Psoas muscle (tissue), 7 donors: ENCODE measurements at regions not wholly inside any gene's neighbourhood (a gene's known extent, or its start where the extent isn't known, plus 50 kb on each side); places are given as distances from the start of the nearest gene placed in this dataset.

Experiments
- ATAC-seq, 4 donors: fragments of 200-7000 bp; cut with Tn5 transposase; one replicate each; pipeline ENCODE4 v1.9.1; 2020; ENCODE audit warnings: moderate library complexity in 3 of 4, mild to moderate bottlenecking in 2 of 4
- DNase-seq, 2 donors: peaks; one replicate each; pipeline ENCODE4 v3.0.0-alpha.2; 2020
- H3K27ac ChIP-seq: fragments of 200-600 bp; one replicate; pipeline ENCODE4 v1.8.0; 2022
- H3K27me3 ChIP-seq, 3 donors: fragments of 200-600 bp in 1 of 3; one replicate each; pipeline versions ENCODE4 v1.6.1 to v1.8.0; 2013 to 2022; ENCODE audit warnings: low read length in 2 of 3, mild to moderate bottlenecking in 2 of 3, moderate library complexity in 1 of 3; ENCODE audit not compliant: insufficient read depth in 3 of 3
- H3K36me3 ChIP-seq, 2 donors: fragments of 200-600 bp in 1 of 2; one replicate each; pipeline versions ENCODE4 v1.6.1 to v1.8.0; 2013 to 2022; ENCODE audit warnings: low read depth in 1 of 2, mild to moderate bottlenecking in 1 of 2, moderate library complexity in 1 of 2; ENCODE audit not compliant: insufficient read depth in 1 of 2
- H3K4me1 ChIP-seq: fragments of 200-600 bp; one replicate; pipeline ENCODE4 v1.8.0; 2022
- H3K4me3 ChIP-seq: fragments of 200-600 bp; one replicate; pipeline ENCODE4 v1.8.0; 2022; ENCODE audit warnings: mild to moderate bottlenecking
- H3K9me3 ChIP-seq: fragments of 200-600 bp; one replicate; pipeline ENCODE4 v1.8.0; 2022
- CTCF ChIP-seq: fragments of 200-600 bp; IDR thresholded peaks from one replicate; pipeline ENCODE4 v1.8.0; 2022; ENCODE audit warnings: antibody characterized with exemption
- WGBS, 3 donors: extraction: QIAGEN DNeasy Blood & Tissue Kit; methylation state at CpG; one replicate each; pipeline versions ENCODE4 v1.1.6 to v1.1.7; 2013; 5-methylcytosine and 5-hydroxymethylcytosine counted together
- intact Hi-C, 2 donors: fragments of 100-400 bp; cut with DNase I; formaldehyde crosslinking; loops; one replicate each; pipeline versions ENCODE4 v1.11.0 to v1.14.2; 2022
- donor health status: healthy with polysubstance abuse.
- donor health status: DM: no; HTN: no; CAD: no; lungs with moderate emphysema.
- donor health status: Bipolar disorder and iron deficiency.
- donor health status: healthy.
- donor health status: DM: yes; HTN: yes; CAD: no.
- donor health status: DM: no; HTN: no; CAD: no.
- donor health status: DM: yes; HTN: yes; CAD: no.

- Histone ChIP-seq H3K27me3 (no peaks in the 10 kb centered on the region), H3K9me3 (no peaks in the 10 kb centered on the region), H3K4me1 (no peaks in the 10 kb centered on the region), H3K4me3 (no peak overlapping the region), H3K36me3 (no peaks in the 10 kb centered on the region), H3K27ac (no peak overlapping the region)
- TF ChIP-seq CTCF: no peak
- DNase-seq (no peak), ATAC-seq (no peak)
- intact Hi-C loops: loop anchor here (5.0 to 10.0 kb wide), 2 partner anchors 306 to 649 kb away; no protein-coding TSS in a partner anchor
- 92 to 95% (median 93%) methylated on average over 5 of the region's 5 CpGs for WGBS, 3 donors
These were observed 658.3 kb upstream of the PITX2 start for GRCh38 chr4:111281219-111281618.

GRCh38 chr4:111282035-111282434 lies 659.2 kb upstream of the PITX2 start:
- no peak for TF ChIP-seq CTCF
- no peaks in the 10 kb centered on the region for H3K4me1 ChIP-seq
- intact Hi-C loops: loop anchor here (5.0 to 10.0 kb wide), 2 partner anchors 307 to 650 kb away; no protein-coding TSS in a partner anchor
- no peak overlapping the region for H3K4me3 ChIP-seq
- DNase-seq: no peak
- no peaks in the 10 kb centered on the region for H3K27me3 ChIP-seq
- no peak for ATAC-seq
- no peak overlapping the region for H3K27ac ChIP-seq
- H3K36me3 ChIP-seq: no peaks in the 10 kb centered on the region
- no peaks in the 10 kb centered on the region for H3K9me3 ChIP-seq
- 87 to 100% (median 94%) methylated on average over 1 of the region's 1 CpG for WGBS, 3 donors

GRCh38 chr4:111283066-111283677 lies 660.3 kb upstream of the PITX2 start:
- Histone ChIP-seq H3K9me3 (no peaks in the 10 kb centered on the region), H3K27ac (no peak overlapping the region), H3K4me1 (no peaks in the 10 kb centered on the region), H3K36me3 (no peaks in the 10 kb centered on the region), H3K27me3 (no peaks in the 10 kb centered on the region), H3K4me3 (no peak overlapping the region)
- DNase-seq (peak; percentile 47 to 69), ATAC-seq (peak; percentile 39 to 72 (median 55))
- TF ChIP-seq CTCF: peak; percentile 84
- intact Hi-C loops: loop anchor here (5.0 to 10.0 kb wide), 2 partner anchors 308 to 651 kb away; no protein-coding TSS in a partner anchor
- 38 to 40% (median 40%) methylated on average over 7 of the region's 7 CpGs for WGBS, 3 donors

GRCh38 chr4:111296466-111296865 lies 673.6 kb upstream of the PITX2 start:
- Histone ChIP-seq H3K4me1 (no peaks in the 10 kb centered on the region), H3K36me3 (no peaks in the 10 kb centered on the region), H3K4me3 (no peak overlapping the region), H3K27me3 (no peaks in the 10 kb centered on the region), H3K9me3 (no peaks in the 10 kb centered on the region), H3K27ac (no peak overlapping the region)
- WGBS, 3 donors: 88 to 96% (median 89%) methylated on average over 1 of the region's 1 CpG
- ATAC-seq: no peak
- intact Hi-C loops: no loop called here
- DNase-seq: no peak
- no peak for TF ChIP-seq CTCF

GRCh38 chr4:111303806-111304205 lies 680.9 kb upstream of the PITX2 start:
- intact Hi-C loops: no loop called here
- H3K9me3 ChIP-seq: no peaks in the 10 kb centered on the region
- TF ChIP-seq CTCF: no peak
- H3K36me3 ChIP-seq: no peaks in the 10 kb centered on the region
- ATAC-seq: no peak
- no peak overlapping the region for H3K27ac ChIP-seq
- no peak for DNase-seq
- no peak overlapping the region for H3K4me3 ChIP-seq
- H3K27me3 ChIP-seq: no peaks in the 10 kb centered on the region
- no peaks in the 10 kb centered on the region for H3K4me1 ChIP-seq
